ENCODE measurements at regions not wholly inside any gene's neighbourhood (a gene's known extent, or its start where the extent isn't known, plus 50 kb on each side); places are given as distances from the start of the nearest gene placed in this dataset.
"Not testable (repeated sequence)": the region's sequence is repeated elsewhere in the genome, so short reads cannot be mapped to it uniquely, and the experiment has no call there.

- no peak for DNase-seq
Observed at GRCh38 chr13:61546413-61546812, 130.8 kb upstream of the PCDH20 start.

DNA sequence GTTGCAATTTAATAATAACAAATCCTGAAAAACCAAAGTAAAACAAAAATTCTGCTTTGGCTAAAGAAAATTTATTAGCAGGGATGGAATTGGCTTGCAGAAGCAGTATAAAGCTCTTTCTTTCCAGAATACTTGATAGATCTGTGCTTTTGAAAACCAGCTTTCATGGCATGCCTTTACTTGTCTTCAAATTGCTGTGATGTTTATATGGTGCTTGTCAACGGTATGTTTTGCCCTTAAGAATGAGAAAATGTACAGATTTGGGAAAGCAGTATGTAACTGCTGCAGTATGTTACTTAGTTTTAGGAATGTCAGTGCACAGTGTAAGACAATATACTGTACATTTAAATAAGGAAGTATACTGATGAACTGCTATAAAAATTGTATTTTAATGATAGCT lies 120.8 kb upstream of the PCDH20 start:
- no peak for DNase-seq

GRCh38 chr13:61531383-61532065 lies 115.9 kb upstream of the PCDH20 start:
- DNase-seq: no peak

DNA sequence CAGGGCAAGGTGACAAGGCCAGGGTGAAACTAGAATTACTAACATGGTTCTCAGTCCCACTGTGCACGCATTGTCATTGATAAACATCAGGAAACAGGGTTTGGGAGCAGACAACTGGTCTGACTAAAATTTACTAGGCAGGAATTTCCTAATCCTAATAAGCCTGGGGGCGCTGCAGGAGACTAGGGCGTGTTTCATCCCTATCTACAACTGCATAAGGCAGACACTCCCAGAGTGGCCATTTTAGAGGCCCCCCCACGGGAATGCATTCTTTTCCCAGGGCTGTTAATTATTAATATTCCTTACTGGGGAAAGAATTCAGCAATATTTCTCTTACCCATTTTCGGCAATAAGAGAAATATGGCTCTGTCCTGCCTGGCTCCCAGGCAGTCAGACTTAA lies 103.6 kb upstream of the PCDH20 start:
- not testable (repeated sequence) for DNase-seq

DNA sequence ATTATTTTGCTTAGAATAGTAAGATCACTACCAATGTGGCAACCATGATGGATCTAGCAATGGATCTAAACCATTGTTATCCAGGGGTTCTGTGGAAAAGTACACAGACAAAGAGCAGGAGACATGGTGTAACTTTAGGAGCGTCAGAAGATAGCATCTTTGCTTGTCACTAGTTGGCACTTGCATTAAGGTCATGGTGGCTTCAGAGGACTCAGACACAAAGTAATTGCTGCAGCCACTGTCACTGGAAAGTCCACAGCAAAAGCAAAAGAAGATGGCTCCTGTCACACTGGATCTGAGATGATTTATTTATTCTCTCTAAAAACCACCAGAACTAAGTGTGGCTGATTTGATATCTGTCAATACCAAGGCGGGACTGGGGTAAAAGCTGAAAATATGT lies 93.3 kb upstream of the PCDH20 start:
- DNase-seq: no peak

DNA sequence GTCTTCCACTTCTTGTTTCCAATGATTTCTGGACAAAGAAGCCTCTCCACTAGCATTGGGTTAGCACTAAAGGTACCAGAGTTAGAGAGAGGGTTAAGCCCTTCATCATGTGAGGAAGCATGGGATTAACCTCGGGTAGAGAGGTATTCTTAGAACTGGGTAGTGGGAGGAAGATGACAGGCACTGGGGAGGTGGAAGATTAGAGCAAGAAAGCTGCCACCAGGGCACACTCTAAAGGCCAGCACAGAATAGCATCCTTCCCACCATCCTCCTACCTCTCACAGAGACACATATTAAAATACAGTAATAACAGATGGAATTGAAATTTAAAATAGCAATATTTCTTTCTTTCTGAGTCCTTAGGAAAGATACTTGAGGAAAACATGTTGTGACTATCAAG lies 84.5 kb upstream of the PCDH20 start:
- DNase-seq: no peak

DNA sequence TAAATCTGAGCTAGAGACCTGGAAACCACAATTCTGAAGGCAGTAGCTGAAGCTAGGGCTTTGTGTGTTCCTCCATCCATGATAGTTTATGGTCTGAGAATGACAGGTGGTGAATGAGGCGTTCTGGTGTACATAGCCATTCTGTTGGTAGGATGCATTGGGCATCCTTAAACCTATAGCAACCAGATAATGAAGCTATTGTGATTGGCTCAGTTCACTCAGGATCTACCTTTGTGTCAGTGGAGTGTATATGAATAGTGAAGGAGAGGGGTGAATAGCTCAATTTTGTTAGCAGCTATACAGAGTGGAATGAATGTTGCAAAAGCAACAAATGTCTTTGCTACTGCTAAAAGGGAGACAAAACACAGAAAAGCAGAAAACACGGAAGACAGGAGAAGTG lies 80.0 kb upstream of the PCDH20 start:
- DNase-seq: no peak

DNA sequence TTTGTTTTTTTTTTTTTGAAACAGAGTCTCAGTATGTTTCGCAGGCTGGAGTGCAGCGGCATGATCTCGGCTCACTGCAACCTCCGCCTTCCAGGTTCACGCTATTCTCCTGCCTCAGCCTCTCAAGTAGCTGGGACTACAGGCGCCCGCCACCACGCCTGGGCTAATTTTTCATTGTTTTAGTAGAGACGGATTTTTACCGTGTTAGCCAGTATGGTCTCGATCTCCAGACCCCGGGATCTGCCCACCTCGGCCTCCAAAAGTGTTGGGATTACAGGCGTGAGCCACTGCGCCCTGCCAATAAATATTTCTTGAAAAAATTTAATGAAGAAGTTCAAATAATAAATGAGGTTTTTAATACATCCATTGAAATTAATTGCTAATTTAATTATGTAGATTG lies 77.9 kb upstream of the PCDH20 start:
- not testable (repeated sequence) for DNase-seq

GRCh38 chr13:61486496-61486895 lies 70.8 kb upstream of the PCDH20 start:
- no peak for DNase-seq

- no peak for DNase-seq
Observed at GRCh38 chr13:61485128-61485765, 69.6 kb upstream of the PCDH20 start.

- no peak for DNase-seq
Observed at GRCh38 chr13:61477619-61478018, 62.0 kb upstream of the PCDH20 start.

GRCh38 chr13:61470786-61471185 lies 55.1 kb upstream of the PCDH20 start:
- no peak for DNase-seq

DNA sequence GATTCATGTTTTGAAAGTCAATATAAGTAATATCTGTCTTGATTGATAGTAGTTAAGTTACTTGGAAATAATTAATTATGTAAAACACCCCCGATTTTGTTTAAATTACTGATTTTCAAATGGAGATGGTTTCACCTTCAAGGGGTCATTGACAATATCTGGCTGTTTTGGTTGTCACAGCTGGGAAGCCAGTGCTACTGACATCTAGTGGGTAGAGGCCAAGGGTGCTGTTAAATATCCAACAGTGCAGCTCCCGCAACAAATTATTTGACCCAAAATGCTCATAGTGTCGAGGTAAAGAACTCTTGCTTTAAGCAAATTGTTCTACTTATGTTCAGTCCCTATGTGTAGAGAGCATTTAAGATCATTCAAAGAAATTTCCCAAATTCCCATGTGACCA lies 50.6 kb upstream of the PCDH20 start:
- DNase-seq: no peak
